Sigmoid colon (tissue), 4 donors: ENCODE measurements at regions not wholly inside any gene's neighbourhood (a gene's known extent, or its start where the extent isn't known, plus 50 kb on each side); places are given as distances from the start of the nearest gene placed in this dataset.

Experiments used
- CTCF ChIP-seq, 4 experiments: fragments of 450-650 bp in 3 of 4; fragments of 200-600 bp in 1 of 4; IDR thresholded peaks; one replicate each; pipeline ENCODE4 v1.5.1; 2016 to 2019; ENCODE audit warnings: antibody characterized with exemption in 4 of 4, mild to moderate bottlenecking in 3 of 4, moderate library complexity in 2 of 4
- EP300 ChIP-seq, 4 donors: sonication (generic); formaldehyde crosslinking; IDR thresholded peaks; one replicate each; pipeline ENCODE4 v1.6.1; 2017; ENCODE audit warnings: antibody characterized with exemption in 4 of 4
- POLR2A ChIP-seq, 2 donors: fragments of 450-650 bp; IDR thresholded peaks; one replicate each; pipeline ENCODE4 v1.6.1; 2016; ENCODE audit warnings: antibody characterized with exemption in 2 of 2, mild to moderate bottlenecking in 2 of 2, moderate library complexity in 2 of 2
- POLR2AphosphoS5 ChIP-seq, 4 donors: sonication (generic); formaldehyde crosslinking; IDR thresholded peaks; one replicate each; pipeline ENCODE4 v1.6.1; 2017; ENCODE audit warnings: antibody characterized with exemption in 4 of 4

GRCh38 chr14:42322531-42323284 lies 716.0 kb downstream of the LRFN5 start:
- TF ChIP-seq POLR2A (IDR thresholded peaks at IDR 0.05): no peak
- TF ChIP-seq CTCF (IDR thresholded peaks at IDR 0.05): no peak
- no peak for TF ChIP-seq EP300 (IDR thresholded peaks at IDR 0.05)
- no peak for TF ChIP-seq POLR2AphosphoS5 (IDR thresholded peaks at IDR 0.05)
